ENCODE measurements at regions not wholly inside any gene's neighbourhood (a gene's known extent, or its start where the extent isn't known, plus 50 kb on each side); places are given as distances from the start of the nearest gene placed in this dataset.
"Not testable (repeated sequence)": the region's sequence is repeated elsewhere in the genome, so short reads cannot be mapped to it uniquely, and the experiment has no call there.

- H3K27ac ChIP-seq = no peak overlapping the region
- no peak overlapping the region for H3K4me3 ChIP-seq
Observed at GRCh38 chr14:97065305-97066067, 268.3 kb downstream of the VRK1 start.

GRCh38 chr14:97066068-97066899 is 269.1 kb downstream of the VRK1 start:
- no peak overlapping the region for H3K4me3 ChIP-seq

GRCh38 chr14:97068293-97068692 is 271.1 kb downstream of the VRK1 start:
- H3K27ac ChIP-seq, H3K4me3 ChIP-seq: not testable (repeated sequence)

More at GRCh38 chr14:97066068-97066899, 269.1 kb downstream of the VRK1 start:
- H3K27ac ChIP-seq = no peak overlapping the region

- H3K27ac ChIP-seq = no peak overlapping the region
- H3K4me3 ChIP-seq = no peak overlapping the region
Observed at GRCh38 chr14:97070259-97070658, 273.1 kb downstream of the VRK1 start.

- H3K27ac ChIP-seq = no peak overlapping the region
- no peak overlapping the region for H3K4me3 ChIP-seq
Observed at GRCh38 chr14:97071177-97071576, 274.0 kb downstream of the VRK1 start.

GRCh38 chr14:97073622-97074021 is 276.4 kb downstream of the VRK1 start:
- no peak overlapping the region for H3K4me3 ChIP-seq
- no peak overlapping the region for H3K27ac ChIP-seq

GRCh38 chr14:97074456-97074855 is 277.3 kb downstream of the VRK1 start:
- H3K27ac ChIP-seq = no peak overlapping the region
- H3K4me3 ChIP-seq = no peak overlapping the region

GRCh38 chr14:97074856-97075255 is 277.7 kb downstream of the VRK1 start:
- no peak overlapping the region for H3K27ac ChIP-seq
- H3K4me3 ChIP-seq = no peak overlapping the region

- H3K4me3 ChIP-seq = no peak overlapping the region
- no peak overlapping the region for H3K27ac ChIP-seq
Observed at GRCh38 chr14:97077253-97077653, 280.1 kb downstream of the VRK1 start.

GRCh38 chr14:97077687-97078086 is 280.5 kb downstream of the VRK1 start:
- H3K27ac ChIP-seq = no peak overlapping the region
- no peak overlapping the region for H3K4me3 ChIP-seq

GRCh38 chr14:97080991-97081390 is 283.8 kb downstream of the VRK1 start:
- Histone ChIP-seq H3K4me3 (no peak overlapping the region), H3K27ac (no peak overlapping the region)

GRCh38 chr14:97095269-97095668 is 298.1 kb downstream of the VRK1 start:
- no peak overlapping the region for H3K27ac ChIP-seq
- no peak overlapping the region for H3K4me3 ChIP-seq

- Histone ChIP-seq H3K27ac (no peak overlapping the region), H3K4me3 (no peak overlapping the region)
Observed at GRCh38 chr14:97097296-97097695, 300.1 kb downstream of the VRK1 start.

- H3K27ac ChIP-seq = no peak overlapping the region
- H3K4me3 ChIP-seq = no peak overlapping the region
Observed at GRCh38 chr14:97100306-97100705, 303.1 kb downstream of the VRK1 start.

- Histone ChIP-seq H3K4me3 (no peak overlapping the region), H3K27ac (no peak overlapping the region)
Observed at GRCh38 chr14:97101561-97101960, 304.4 kb downstream of the VRK1 start.

- Histone ChIP-seq H3K27ac (no peak overlapping the region), H3K4me3 (no peak overlapping the region)
Observed at GRCh38 chr14:97104029-97104428, 306.8 kb downstream of the VRK1 start.

- Histone ChIP-seq H3K4me3 (no peak overlapping the region), H3K27ac (no peak overlapping the region)
Observed at GRCh38 chr14:97106166-97106565, 309.0 kb downstream of the VRK1 start.

GRCh38 chr14:97106609-97107008 is 309.4 kb downstream of the VRK1 start:
- Histone ChIP-seq H3K4me3 (no peak overlapping the region), H3K27ac (no peak overlapping the region)

GRCh38 chr14:97107080-97107479 is 309.9 kb downstream of the VRK1 start:
- no peak overlapping the region for H3K27ac ChIP-seq
- H3K4me3 ChIP-seq = no peak overlapping the region

GRCh38 chr14:97107760-97108159 is 310.6 kb downstream of the VRK1 start:
- no peak overlapping the region for H3K4me3 ChIP-seq
- H3K27ac ChIP-seq = no peak overlapping the region

GRCh38 chr14:97109234-97109633 is 312.1 kb downstream of the VRK1 start:
- Histone ChIP-seq H3K27ac (no peak overlapping the region), H3K4me3 (no peak overlapping the region)

All from skin epidermis (tissue), 12 donors.